VCaP (cell line): ENCODE measurements at regions not wholly inside any gene's neighbourhood (a gene's known extent, or its start where the extent isn't known, plus 50 kb on each side); places are given as distances from the start of the nearest gene placed in this dataset.

Experiments
- H3K27ac ChIP-seq: fragments of 450-650 bp; 2 replicates; pipeline ENCODE4 v1.5.1; 2017
- CTCF ChIP-seq: fragments of 450-650 bp; conservative IDR thresholded peaks from 2 replicates; pipeline ENCODE4 v1.5.1; 2017; ENCODE audit warnings: mild to moderate bottlenecking, moderate library complexity

- TF ChIP-seq CTCF = no peak
- no peak overlapping the region for H3K27ac ChIP-seq
These were observed 1699.6 kb downstream of the KCNT2 start for GRCh38 chr1:194908643-194909042.

- H3K27ac ChIP-seq = no peak overlapping the region
- no peak for TF ChIP-seq CTCF
These were observed 1704.7 kb downstream of the KCNT2 start for GRCh38 chr1:194903524-194903923.

- TF ChIP-seq CTCF = no peak
- H3K27ac ChIP-seq = no peak overlapping the region
These were observed 1702.9 kb upstream of the B3GALT2 start for GRCh38 chr1:194889310-194889709.

GRCh38 chr1:194870860-194871259 is 1684.4 kb upstream of the B3GALT2 start:
- TF ChIP-seq CTCF = no peak
- H3K27ac ChIP-seq = no peak overlapping the region

- TF ChIP-seq CTCF = no peak
These were observed 1679.7 kb upstream of the B3GALT2 start for GRCh38 chr1:194866153-194866552.

GRCh38 chr1:194865383-194865782 is 1679.0 kb upstream of the B3GALT2 start:
- no peak overlapping the region for H3K27ac ChIP-seq
- no peak for TF ChIP-seq CTCF

More at GRCh38 chr1:194866153-194866552, 1679.7 kb upstream of the B3GALT2 start:
- H3K27ac ChIP-seq = no peak overlapping the region

- TF ChIP-seq CTCF = no peak
- H3K27ac ChIP-seq = no peak overlapping the region
These were observed 1675.7 kb upstream of the B3GALT2 start for GRCh38 chr1:194862129-194862528.
